ENCODE measurements at regions not wholly inside any gene's neighbourhood (a gene's known extent, or its start where the extent isn't known, plus 50 kb on each side); places are given as distances from the start of the nearest gene placed in this dataset.

- Histone ChIP-seq H3K4me2 (ENCODE audit: insufficient read depth, low read length) (no peak overlapping the region), H3K9ac (replicated peaks; ENCODE audit: extremely low read depth, insufficient read depth, low read length) (no peak overlapping the region), H3K79me2 (ENCODE audit: control insufficient read depth, insufficient read depth, low read length) (no peaks in the 10 kb centered on the region), H3K9me1 (replicated peaks; ENCODE audit: control insufficient read depth, extremely low read depth, insufficient read depth, low read length) (no peaks in the 10 kb centered on the region), H3K27me3 (ENCODE audit: control insufficient read depth in 2 of 2, insufficient read depth in 2 of 2, low read length in 2 of 2) (no peaks in the 10 kb centered on the region), H3K27ac (ENCODE audit: insufficient read depth, low read depth, low read length) (no peak overlapping the region), H3K4me3 (replicated peaks in 1 of 3; ENCODE audit: insufficient read depth in 1 of 3, low read depth in 1 of 3, low read length in 3 of 3) (no peak overlapping the region), H3K4me1 (ENCODE audit: control insufficient read depth, extremely low read depth, insufficient read depth, low read length) (peaks cover 12% of the 10 kb centered on the region), H2AFZ (ENCODE audit: low read depth, low read length) (no peak overlapping the region), H4K20me1 (replicated peaks; ENCODE audit: control insufficient read depth, extremely low read depth, insufficient read depth, low read length) (no peaks in the 10 kb centered on the region), H3K9me3 (replicated peaks; ENCODE audit: control insufficient read depth, insufficient read depth, low read length) (no peaks in the 10 kb centered on the region), H3K36me3 (ENCODE audit: control insufficient read depth in 2 of 2, extremely low read depth in 1 of 2, insufficient read depth in 2 of 2, low read length in 2 of 2) (no peaks in the 10 kb centered on the region)
- intact Hi-C loops (cut with micrococcal nuclease): loop anchor here (1.0 kb wide), 1 partner anchor 22 kb away; no protein-coding TSS in a partner anchor
- TF ChIP-seq MAX (IDR thresholded peaks at IDR 0.05; ENCODE audit: insufficient read depth, insufficient read length) (no peak), EZH2 (IDR thresholded peaks at IDR 0.05; ENCODE audit: borderline replicate concordance, low read depth, low read length, severe bottlenecking) (no peak), POLR2A (IDR thresholded peaks at IDR 0.05; ENCODE audit: low read depth, low read length) (no peak), MYC (IDR thresholded peaks at IDR 0.05; ENCODE audit: low read depth, low read length) (no peak), GATA2 (IDR thresholded peaks at IDR 0.05; ENCODE audit: insufficient read depth, insufficient read length, low read depth, low read length) (no peak), POLR2AphosphoS5 (IDR thresholded peaks at IDR 0.05; ENCODE audit: insufficient read depth, low read depth, low read length) (no peak), FOS (IDR thresholded peaks at IDR 0.05; ENCODE audit: borderline replicate concordance, insufficient read depth, low read length) (no peak), JUN (IDR thresholded peaks at IDR 0.05; ENCODE audit: borderline replicate concordance, insufficient read depth, insufficient read length, low read depth) (no peak)
- TF ChIP-seq, protein P1, sequence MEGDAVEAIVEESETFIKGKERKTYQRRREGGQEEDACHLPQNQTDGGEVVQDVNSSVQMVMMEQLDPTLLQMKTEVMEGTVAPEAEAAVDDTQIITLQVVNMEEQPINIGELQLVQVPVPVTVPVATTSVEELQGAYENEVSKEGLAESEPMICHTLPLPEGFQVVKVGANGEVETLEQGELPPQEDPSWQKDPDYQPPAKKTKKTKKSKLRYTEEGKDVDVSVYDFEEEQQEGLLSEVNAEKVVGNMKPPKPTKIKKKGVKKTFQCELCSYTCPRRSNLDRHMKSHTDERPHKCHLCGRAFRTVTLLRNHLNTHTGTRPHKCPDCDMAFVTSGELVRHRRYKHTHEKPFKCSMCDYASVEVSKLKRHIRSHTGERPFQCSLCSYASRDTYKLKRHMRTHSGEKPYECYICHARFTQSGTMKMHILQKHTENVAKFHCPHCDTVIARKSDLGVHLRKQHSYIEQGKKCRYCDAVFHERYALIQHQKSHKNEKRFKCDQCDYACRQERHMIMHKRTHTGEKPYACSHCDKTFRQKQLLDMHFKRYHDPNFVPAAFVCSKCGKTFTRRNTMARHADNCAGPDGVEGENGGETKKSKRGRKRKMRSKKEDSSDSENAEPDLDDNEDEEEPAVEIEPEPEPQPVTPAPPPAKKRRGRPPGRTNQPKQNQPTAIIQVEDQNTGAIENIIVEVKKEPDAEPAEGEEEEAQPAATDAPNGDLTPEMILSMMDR (IDR thresholded peaks at IDR 0.05; ENCODE audit: extremely low read depth in 1 of 2, insufficient read depth in 1 of 2, low read depth in 1 of 2, low read length in 2 of 2): no peak
- FAIRE-seq (no peak), DNase-seq (ENCODE audit: low read depth, low spot score) (no peak)
- ChIA-PET CTCF (no interaction called here), POLR2A (no interaction called here)
- no TSS peak for BruUV-seq (replicated peaks)
- dilution Hi-C loops (cut with MboI; ENCODE audit: extremely low pct_ligation_motif_present, low sequenced_read_pairs): no loop called here
These were observed 110.0 kb downstream of the TRIB2 start for GRCh38 chr2:12826781-12827180.

Data from endothelial cell of umbilical vein (primary cell).